NCI-H1105 (cell line): ENCODE measurements at regions not wholly inside any gene's neighbourhood (a gene's known extent, or its start where the extent isn't known, plus 50 kb on each side); places are given as distances from the start of the nearest gene placed in this dataset.

Experiments used
- DNase-seq: peaks from one replicate; lab custom pipeline; 2025; lab: John Stamatoyannopoulos, UW

DNA sequence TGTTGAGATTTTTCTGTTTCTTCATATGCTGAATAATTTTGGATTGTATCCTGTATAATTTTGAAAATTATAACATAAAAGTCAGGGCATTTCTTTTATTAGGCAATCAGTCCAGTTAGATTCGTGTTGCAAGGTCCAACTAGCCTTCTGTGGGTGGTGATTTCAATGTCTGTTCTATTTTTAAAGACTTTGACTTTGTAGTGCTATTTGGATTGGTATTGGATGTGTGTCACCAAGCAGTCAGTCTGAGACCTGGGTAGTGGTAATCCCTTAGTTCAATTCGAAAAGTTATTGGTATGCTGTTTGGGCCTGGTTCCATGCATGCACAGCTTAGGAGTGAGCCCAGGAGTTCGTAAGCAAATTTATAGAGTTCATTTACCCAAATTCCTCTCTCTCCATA, 82.2 kb downstream of the EPDR1 start:
- no peak for DNase-seq

- DNase-seq, result no peak
Measured at GRCh38 chr7:38006559-38006958, 86.1 kb downstream of the EPDR1 start.

DNA sequence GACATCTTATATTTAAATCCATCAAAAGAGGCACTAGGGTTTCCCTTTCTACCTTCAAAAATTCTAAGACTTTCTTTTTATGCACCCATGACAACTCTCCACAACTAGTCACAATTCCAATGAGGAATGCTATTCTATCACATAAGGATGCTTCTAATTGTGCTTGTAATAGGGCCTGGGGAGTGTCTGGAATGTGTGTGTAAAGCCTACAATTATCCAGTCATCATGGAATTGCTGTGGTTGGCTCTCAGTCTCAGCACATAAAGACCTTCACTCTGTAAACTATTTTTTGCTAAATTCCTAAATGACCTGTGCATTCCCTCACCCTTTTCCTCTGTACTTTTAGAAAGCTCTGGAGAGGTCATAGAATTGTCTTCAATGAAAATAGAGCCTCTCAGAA, 86.7 kb downstream of the EPDR1 start:
- DNase-seq, result no peak

- DNase-seq, result no peak
Measured at GRCh38 chr7:38013246-38013645, 92.8 kb downstream of the EPDR1 start.

DNA sequence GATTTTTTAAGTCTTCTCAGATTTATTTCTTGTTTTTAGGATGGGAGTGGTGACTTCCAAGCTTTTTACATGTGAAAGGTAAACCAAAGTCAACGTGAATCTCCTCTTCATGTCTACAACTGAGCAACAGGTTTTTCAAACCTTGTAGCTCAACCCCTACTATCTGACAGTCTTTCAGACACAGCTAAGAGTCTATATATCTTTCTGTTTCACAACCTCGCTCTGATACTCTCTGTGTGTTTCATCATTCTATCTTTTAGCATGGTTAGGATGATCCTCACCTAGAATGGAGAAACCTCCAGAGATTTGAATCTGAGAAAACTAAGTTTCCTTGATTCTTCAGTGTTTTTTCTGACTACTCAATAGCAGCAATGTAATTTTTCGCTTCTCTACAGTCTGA, 96.1 kb downstream of the EPDR1 start:
- DNase-seq, result no peak

DNA sequence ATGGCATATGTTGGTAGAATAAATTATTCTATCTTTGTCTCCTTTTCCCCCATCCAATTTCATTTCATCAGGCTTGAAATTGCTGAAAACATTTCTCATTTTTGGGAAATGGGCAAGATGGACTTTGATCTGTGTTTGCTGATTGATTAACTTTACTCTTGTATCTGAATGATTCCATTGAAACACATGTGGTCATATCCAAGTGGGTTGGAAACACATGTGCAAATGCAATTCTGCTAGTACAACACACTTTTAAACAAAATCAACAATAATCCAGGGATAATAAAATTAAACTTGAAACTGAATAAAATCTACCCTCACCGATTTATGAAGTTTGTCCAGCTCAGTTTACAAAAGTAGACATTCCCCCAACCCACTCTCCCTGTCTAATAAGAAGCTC, 96.9 kb downstream of the EPDR1 start:
- DNase-seq, result no peak

DNA sequence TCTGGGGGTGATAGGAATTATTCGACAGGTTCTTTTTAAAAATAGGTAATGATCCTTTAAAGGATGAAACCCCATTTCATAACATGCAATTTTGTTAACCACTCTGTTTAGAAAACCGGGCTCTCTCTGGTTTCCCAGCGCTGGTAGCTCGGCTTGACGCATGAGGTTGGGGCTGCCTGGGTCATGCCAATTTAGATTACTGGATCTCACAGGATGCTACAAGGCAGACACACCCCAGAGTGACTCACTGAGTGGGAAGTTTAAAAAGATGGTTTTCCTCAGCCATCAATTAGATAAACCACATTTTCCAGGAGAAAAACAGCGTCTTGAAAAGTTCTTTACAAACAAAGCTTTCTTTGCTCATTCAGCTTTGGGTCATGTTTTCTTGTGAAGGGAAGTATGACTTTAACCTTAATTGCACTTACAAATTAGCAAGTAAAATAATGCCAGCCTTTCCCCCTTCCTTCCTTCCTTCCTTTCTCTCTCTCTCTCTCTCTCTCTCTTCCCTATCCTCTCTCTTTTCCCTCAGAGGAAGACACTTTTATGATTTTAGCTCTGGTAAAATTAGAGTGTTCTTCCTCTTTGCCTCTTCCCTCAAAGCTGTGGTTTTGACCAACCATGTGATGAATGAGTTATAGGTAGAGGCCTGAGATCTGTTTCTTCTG, 99.8 kb downstream of the EPDR1 start:
- no peak for DNase-seq

GRCh38 chr7:38021892-38022291, 101.5 kb downstream of the EPDR1 start:
- DNase-seq, result no peak

DNA sequence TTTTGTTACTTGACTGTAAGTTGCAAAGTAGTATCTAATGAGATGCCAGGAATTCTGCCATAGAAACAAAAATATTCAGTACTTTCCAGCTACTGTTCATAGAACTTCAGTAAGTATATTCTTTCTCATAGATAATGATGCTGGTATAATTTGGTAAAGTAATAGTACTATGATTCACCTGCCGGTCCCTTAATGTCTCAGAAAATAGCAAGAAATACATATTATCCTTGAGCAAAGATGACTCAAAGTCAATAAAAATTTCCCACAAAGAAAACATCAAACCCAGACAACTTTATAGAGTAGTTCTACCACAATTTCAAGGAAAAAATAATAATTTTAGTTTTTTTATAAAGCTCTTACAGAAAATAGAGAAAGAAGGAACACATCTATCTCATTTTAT, 105.4 kb downstream of the EPDR1 start:
- DNase-seq, result no peak

GRCh38 chr7:38027884-38028455, 107.5 kb downstream of the EPDR1 start:
- no peak for DNase-seq

DNA sequence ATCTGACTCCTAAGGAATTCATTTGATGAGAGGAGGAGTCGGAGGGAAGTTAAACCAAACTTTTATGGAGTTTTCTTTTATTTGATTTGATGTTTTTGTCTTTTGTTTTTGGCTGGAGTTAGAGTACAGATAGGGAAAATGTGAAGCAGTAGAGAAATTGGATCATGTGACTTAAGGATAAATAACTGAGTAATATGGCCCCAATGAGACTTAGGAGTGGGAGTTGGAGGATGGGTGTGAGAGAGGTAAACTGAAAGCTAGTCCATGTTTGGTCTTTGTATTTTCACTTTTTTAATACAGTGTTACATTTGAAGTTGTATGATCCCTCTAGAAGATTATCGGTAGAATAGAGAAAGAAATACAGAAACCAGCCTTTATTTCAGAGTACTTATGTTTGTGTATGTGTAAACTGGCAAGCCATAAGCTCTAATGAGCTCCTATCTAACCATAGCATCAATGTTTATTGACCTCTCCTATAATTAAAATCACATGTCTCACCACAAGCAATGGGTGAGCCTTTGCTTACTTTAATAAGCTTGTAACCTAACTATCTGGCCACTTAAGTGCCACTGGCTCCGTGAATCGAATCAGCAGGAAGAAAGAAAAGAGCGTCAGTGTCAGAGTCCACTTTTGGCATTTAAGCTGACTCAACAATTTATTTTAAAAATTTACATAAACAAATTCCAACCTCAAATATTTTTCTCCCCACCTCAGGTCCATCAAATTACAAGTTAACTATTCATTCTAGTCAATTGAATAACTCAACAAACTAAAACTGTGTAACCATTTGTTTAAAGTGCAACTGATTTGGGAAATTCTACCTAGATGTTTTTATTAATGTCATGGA, 113.8 kb downstream of the EPDR1 start:
- peak; percentile 8 for DNase-seq

GRCh38 chr7:38040831-38041230, 120.4 kb downstream of the EPDR1 start:
- DNase-seq, result no peak

DNA sequence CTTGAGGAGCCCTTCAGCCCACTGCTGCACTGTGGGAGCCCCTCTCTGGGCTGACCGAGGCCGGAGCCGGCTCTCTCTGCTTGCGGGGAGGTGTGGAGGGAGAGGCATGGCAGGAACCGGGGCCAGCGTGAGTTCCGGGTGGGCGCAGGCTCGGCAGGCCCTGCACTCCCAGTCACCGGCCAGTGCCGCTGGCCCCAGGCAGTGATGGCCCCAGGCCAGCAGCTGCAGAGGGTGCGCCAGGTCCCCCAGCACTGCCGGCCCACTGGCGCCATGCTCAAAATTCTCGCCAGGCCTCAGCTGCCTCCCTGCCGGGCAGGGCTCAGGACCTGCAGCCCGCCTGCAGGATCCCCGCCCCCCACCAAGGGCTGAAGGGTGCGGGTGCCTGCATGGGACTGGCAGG, 128.4 kb upstream of the STARD3NL start:
- DNase-seq, result no peak

- DNase-seq, result no peak
Measured at GRCh38 chr7:38051311-38051710, 126.7 kb upstream of the STARD3NL start.

- DNase-seq, result no peak
Measured at GRCh38 chr7:38051786-38052185, 126.3 kb upstream of the STARD3NL start.

- DNase-seq, result no peak
Measured at GRCh38 chr7:38052786-38053185, 125.3 kb upstream of the STARD3NL start.

GRCh38 chr7:38054199-38054598, 123.8 kb upstream of the STARD3NL start:
- DNase-seq, result no peak

DNA sequence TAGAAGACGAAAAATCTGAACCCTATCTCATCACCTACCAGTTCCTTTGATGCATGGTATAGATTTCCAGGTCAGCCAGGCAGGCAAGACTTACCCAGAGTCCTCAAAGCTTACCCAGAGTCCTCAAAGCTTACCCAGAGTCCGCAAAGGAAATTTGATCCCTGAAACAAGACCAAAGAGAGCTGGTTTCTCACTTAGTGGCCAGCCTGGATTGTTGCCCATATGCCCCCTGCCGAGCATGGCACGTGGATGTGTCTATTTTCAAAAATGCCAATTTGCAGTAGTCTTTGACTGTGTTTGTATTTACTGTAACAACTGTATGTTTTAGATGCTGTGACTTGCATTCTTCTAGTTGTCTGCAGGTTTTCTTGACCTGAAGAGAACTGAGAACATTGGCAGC, 120.2 kb upstream of the STARD3NL start:
- no peak for DNase-seq

GRCh38 chr7:38060116-38060515, 117.9 kb upstream of the STARD3NL start:
- no peak for DNase-seq

GRCh38 chr7:38060637-38061036, 117.4 kb upstream of the STARD3NL start:
- DNase-seq, result no peak

DNA sequence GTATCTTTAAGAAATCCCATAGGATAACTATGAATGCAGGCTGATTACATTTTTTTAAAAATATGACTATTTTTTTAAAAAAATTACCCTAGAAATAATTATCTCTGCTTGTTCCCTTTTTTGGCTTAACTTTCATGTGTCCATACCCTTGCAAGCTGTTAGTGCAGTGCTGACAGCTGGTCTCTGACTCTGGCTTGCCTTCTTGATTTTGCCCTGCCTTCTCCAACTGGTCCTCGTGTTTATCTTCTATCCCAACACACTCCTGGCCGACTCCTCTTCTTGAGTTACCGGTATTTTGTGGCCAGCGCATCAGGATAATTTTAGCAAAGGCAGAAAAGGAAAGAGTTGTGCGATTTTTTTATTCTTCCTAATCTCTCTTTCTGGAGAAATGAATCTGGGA, 111.7 kb upstream of the STARD3NL start:
- DNase-seq, result no peak

GRCh38 chr7:38068461-38068860, 109.6 kb upstream of the STARD3NL start:
- no peak for DNase-seq

DNA sequence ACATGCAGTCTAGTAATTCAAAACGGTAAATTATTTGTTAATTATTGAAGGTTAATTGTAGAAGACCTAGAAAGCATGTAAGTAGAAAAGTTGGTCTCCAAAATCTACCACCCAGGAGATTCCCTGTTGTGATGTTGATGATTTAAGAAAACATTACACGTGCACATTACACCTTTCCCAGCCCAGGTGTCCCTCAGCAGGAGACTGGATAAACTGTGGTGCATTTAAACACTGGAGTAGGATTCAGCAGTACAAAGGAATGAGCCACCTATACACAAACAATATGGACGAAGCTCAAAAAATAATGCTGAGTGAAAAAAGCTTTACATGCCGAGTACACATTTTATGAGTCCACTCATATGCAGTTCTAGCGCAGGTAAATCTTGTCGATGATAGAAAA, 109.0 kb upstream of the STARD3NL start:
- no peak for DNase-seq
